NCI-H1436 (cell line): ENCODE measurements at regions not wholly inside any gene's neighbourhood (a gene's known extent, or its start where the extent isn't known, plus 50 kb on each side); places are given as distances from the start of the nearest gene placed in this dataset.
"Not testable (repeated sequence)": the region's sequence is repeated elsewhere in the genome, so short reads cannot be mapped to it uniquely, and the experiment has no call there.

Experiments
- DNase-seq: peaks from one replicate; lab custom pipeline; 2025; lab: John Stamatoyannopoulos, UW

DNA sequence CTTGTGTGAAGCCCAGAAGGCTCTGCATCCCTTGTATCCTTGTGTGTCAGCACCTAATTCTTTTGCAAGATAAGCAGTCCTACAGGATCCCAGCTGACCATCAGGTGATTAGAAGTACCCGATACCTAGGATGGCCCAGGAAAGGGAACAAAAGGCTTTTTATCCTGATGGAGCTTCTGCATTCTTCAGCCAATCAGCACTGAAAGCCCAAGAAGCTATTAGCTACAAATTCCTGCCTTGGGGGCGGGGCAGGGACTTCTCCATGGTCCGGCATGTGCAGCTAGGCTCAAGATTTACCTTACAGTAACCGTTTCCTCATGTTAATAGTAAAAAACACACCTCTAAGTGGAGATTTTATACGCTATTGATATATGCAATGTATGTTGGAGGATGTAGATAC, 264.6 kb upstream of the THUMPD2 start:
- DNase-seq = no peak

DNA sequence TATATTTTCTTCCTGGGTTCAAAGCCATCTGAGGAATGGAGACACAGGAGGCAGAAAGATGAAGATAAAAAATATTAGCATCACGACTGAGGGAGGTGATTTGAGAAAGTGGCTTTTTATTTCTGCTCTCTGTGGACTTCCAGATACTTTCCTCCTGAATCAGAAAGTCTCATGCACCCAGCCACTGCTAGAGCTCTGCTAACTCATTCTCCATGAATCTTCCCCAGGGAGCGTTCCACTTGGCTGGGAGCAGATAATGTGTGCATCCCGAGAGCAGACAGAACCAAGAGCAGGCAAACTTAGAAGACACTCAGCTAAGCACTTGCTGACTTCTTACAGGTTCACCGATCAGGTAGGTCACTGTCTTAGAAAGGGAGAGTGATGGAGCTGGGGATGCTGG, 264.1 kb upstream of the THUMPD2 start:
- DNase-seq = no peak

GRCh38 chr2:40041422-40042382, 262.6 kb upstream of the THUMPD2 start:
- DNase-seq = no peak

GRCh38 chr2:40039549-40039948, 260.5 kb upstream of the THUMPD2 start:
- no peak for DNase-seq

DNA sequence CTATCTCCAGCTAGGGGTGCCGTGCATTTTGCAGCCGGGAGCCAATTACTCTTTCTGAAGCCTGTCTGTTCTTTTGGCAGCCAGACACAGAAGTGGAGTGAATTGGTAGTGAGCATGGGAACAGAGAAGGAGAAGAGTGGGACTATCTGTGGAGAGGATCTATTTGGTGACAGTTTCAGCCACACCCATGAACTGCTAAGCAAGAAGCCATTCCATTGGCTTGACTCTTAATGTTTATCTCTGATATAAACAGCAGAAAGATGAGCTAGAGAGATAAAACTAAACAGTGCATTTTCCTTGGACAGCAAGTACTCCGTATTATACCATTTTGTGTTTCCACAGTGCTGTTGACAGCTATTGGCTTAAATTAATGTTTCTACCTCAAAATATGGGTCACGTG, 259.6 kb upstream of the THUMPD2 start:
- no peak for DNase-seq

GRCh38 chr2:40037303-40037702, 258.2 kb upstream of the THUMPD2 start:
- no peak for DNase-seq

GRCh38 chr2:40036241-40036640, 257.2 kb upstream of the THUMPD2 start:
- DNase-seq = no peak

DNA sequence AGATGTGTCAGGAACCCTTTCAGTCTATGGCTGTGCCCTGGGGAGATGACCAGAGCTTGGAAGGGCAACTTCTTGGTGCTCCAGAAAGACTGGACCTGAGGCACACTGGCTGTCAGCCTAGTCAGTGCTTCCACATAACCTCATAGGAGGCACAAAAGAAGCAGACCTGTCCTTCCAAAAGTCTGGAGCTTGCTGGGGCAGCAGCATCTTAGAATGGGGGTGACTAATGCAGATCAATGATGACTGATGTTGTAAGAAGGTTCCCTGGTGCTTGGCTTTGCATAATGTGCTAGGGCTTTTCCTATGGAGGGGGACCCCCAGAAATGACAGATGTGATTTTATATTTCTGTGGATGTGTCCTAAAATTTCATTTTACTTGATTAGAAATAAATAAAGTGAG, 255.7 kb upstream of the THUMPD2 start:
- no peak for DNase-seq

DNA sequence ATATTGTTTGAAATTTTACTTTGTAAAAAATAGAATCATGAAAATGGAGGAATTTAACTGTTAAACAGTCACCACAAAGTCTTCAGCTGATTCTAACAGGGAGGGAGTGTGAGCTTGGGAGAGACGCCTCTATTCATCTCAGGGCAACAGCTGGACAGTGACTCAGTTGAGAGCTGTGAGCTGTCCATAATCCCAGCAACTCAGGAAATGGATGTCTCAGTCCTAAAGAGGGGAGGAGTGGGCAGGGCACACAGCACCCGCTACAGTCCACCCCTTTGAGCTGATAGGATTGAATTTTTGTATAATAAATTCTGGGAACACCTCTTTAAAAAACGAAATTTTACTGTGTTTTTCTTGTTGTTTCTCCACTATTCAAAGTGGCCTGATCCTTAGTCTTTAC, 255.1 kb upstream of the THUMPD2 start:
- no peak for DNase-seq

- DNase-seq = no peak
Measured at GRCh38 chr2:40033781-40034180, 254.7 kb upstream of the THUMPD2 start.

- no peak for DNase-seq
Measured at GRCh38 chr2:40032650-40033319, 253.7 kb upstream of the THUMPD2 start.

GRCh38 chr2:40030456-40030975, 251.5 kb upstream of the THUMPD2 start:
- no peak for DNase-seq

GRCh38 chr2:40028792-40029488, 249.9 kb upstream of the THUMPD2 start:
- DNase-seq = no peak

- no peak for DNase-seq
Measured at GRCh38 chr2:40027968-40028367, 248.9 kb upstream of the THUMPD2 start.

DNA sequence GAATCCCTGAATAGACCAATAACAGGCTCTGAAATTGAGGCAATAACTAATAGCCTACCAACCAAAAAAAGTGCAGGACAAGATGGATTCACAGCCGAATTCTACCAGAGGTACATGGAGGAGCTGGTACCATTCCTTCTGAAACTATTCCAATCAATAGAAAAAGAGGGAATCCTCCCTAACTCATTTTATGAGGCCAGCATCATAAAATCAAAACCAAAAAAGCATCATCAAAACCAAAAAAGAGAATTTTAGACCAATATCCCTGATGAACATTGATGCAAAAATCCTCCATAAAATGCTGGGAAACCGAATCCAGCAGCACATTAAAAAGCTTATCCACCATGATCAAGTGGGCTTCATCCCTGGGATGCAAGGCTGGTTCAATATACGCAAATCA, 246.2 kb upstream of the THUMPD2 start:
- DNase-seq = not testable (repeated sequence)

GRCh38 chr2:40020997-40021396, 241.9 kb upstream of the THUMPD2 start:
- DNase-seq = no peak

- DNase-seq = no peak
Measured at GRCh38 chr2:40016151-40016885, 237.3 kb upstream of the THUMPD2 start.

- not testable (repeated sequence) for DNase-seq
Measured at GRCh38 chr2:40013962-40014361, 234.9 kb upstream of the THUMPD2 start.

- no peak for DNase-seq
Measured at GRCh38 chr2:40004336-40004735, 225.3 kb upstream of the THUMPD2 start.

- DNase-seq = no peak
Measured at GRCh38 chr2:40002339-40002738, 223.3 kb upstream of the THUMPD2 start.

- DNase-seq = no peak
Measured at GRCh38 chr2:39999864-40000263, 220.8 kb upstream of the THUMPD2 start.

GRCh38 chr2:39998617-39999016, 219.6 kb upstream of the THUMPD2 start:
- no peak for DNase-seq
